ENCODE measurements at regions not wholly inside any gene's neighbourhood (a gene's known extent, or its start where the extent isn't known, plus 50 kb on each side); places are given as distances from the start of the nearest gene placed in this dataset.

DNA sequence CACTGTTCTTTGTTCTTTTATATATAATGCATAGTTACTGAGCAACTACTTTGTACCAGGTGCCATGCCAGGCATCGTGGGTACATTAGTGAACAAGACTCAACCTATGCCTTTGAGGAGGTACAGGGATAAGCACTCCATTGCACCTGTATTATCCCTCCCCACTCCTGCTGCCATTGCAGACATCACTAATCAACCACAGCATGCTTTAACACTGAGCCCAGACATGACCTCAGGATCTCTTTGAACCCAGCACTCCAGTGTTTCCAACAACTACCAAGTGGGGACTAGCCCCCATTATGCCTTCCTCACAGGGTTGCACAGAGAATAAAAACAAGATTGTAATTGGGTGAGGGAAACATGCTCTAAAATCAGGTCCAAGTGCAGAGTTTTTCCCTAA lies 60.5 kb upstream of the COL13A1 start:
- no peak for DNase-seq

DNA sequence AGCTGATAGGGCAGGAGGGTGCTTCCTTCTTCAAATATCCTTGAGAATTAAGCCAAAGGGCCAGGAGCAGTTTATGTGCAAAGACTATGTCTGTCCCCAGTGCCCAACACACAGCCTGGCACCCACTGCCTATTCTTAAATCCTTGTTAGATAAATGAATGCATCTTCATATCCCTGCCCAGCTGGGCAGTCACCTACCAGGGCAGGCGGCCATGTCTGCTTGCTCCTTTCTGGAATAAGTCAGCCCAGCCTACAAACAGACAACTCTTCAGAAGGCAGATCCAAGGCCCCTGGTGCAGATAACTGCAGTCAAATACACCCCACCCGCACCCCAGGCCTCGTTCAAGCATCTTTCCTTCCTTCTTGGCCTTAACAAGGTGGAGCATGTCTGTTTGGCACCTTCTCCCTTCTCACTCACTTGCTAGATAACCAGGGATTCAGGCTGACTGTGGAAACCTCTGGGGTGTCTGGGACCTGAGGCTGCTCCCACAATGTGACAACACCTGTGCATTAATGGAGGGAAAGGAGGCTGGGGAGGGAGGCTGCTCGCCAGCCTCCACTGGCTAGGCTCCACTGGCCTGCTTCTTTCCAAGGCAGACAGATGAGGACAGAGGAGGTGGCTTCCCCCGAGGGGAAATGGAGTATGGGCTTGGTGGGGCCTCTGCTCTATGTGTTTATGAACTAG lies 59.9 kb upstream of the COL13A1 start:
- no peak for DNase-seq

DNA sequence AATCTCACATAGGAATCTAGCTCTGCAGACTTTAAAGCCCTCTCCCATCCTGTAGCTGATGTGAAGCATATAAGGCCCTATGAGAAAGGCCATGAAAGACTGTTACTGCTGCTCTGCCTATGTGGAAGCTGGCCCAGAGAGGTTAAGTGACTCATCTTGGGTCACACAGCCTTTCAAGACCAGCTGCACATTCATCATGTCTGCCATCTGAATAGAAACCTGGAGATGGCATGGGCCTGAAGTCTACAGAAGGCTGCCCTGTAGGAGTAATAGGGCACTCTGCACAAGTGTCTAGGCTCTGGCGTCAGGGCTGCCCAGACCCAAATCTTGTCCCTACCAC lies 59.4 kb upstream of the COL13A1 start:
- DNase-seq: no peak

DNA sequence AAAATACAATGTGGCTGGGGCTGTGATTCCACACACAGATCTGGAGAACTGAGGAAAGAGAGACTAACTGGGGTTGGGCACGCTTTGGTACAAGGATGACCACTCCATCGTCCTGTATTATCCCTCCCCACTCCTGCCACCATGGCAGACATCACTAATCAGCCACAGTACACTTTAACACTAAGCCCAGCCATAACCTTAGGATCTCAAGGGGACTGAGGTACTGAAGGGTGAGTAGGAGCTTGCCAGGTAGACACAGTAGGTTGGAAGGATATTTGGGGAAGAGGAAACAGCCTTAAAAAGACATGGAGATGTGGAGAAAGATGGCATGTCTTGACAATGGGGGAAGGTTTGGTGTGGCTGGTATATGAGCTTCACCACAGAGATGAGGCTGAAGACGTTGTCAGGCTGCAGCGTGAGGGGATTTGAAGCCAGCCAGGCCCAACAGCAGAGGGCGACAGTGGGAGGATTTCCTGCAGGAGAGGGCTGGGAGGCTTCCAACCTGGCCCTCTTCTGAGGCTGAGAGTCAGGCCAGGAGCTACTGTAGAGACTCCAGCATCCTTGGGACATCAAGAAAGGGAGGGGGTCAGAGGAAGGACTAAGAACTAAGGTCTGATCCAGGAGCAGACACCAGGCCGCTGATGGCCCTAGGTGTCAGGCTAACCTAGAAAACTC lies 58.6 kb upstream of the COL13A1 start:
- no peak for DNase-seq

DNA sequence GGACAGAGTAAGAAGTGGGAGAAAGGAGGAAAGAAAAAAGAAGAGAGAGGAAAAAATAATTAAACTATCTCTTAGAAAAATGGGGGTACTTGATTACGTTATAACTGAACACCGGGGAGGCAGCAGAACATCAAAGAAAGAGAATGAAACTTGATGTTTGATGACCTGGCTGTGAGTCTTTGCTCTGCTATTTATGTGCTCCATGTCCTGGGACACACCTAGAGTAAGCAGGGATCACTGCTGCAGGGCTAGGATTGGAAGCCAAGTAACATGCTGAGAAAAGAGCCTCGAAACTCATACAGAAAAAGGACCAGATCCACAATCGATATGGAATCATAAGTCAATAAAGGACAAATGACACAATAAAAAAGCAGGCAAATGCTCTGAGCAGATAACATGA lies 56.7 kb upstream of the COL13A1 start:
- no peak for DNase-seq

DNA sequence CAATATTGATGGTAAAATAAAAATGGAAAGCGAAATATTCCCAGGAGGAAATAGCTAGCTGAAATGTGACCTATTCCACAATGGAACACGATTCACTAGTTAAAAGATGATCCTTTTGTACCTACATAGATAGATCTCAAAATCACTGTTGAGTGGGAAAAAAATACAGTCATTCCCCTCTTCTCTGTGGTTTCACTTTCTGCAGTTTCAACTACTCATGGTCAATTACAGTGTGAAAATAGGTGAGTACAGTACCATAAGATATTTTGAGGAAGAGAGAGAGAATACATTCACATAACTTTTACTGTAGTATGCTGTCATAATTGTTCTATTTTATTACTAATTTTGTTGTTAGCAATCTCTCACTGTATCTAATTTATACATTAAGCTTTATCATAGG lies 56.0 kb upstream of the COL13A1 start:
- no peak for DNase-seq

DNA sequence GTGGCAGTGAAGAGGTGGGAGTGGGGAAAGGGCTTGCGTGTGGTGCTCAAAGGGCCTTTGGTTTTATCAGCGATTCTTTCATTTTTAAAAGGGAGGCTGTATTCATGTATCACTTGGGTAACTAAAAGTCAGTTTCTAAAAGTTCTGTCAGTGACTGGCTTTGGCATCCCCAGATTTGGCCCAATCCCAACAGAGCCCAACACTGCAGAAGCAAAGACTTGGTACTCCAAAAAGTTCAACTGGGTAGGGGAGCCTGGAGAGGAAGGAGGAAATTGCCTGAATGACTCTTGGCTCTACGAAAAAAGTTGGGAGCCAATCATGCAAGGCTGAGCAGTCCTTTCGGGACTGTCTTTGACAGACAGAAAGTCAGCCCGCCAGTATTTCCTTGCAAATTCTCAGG lies 54.5 kb upstream of the COL13A1 start:
- DNase-seq: no peak

DNA sequence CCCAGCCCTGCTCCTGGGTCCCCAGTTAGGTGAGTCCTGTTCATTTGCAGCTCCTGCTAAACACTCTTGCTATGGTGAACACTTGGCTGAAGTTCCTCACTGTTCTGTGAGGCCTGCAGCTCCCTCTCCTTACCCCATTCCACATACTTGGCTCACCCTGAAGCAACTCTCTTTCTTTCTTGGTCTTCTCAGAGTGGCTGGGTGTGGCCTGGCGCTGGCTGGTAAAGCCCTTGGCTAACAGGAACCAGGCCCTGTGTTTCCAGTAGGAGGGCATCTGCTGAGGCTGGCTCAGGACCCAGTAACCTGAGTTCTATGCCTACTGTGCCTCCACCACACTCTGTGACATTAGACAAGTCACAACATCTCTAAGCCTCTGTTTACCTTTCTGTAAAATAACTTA lies 53.1 kb upstream of the COL13A1 start:
- DNase-seq: no peak

DNA sequence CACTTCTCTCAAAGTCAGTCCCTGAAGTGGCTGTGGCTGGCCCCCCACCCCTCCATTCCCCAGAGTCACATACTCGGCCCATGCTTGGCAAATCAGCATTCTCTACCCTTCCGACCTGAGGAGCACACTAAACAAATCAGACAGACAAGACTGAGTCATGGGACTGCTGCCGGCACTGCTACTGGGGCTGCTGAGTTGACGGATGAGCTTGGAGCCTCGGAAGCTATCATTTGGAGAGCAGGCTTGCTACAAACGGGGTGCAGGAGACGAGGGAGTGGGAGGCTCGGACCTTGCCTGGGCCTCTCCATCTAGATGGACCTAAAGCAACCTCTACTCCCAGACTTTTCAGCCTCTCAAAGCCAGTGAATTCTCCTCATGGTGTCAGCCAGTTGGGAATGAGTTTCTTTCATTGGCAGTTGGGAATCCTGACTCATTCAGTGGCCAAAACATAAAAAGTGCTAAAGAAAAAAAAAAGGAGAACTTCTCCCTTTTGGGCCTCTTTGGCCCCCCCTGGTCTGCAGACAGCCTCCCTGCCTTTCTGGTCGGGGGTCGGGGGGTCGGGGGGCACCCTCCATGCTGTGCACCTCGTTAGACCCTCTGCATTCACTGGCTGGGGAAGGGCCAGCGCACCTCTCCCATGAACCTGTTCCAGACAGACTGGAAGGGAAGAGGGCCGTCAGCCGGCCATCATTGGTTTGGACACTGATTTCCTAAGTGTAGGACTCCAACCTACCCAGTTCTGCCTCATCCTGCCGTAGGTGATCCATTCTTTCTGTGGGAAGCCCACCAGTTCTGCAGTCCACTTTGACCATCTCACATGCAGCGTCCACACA lies 52.3 kb upstream of the COL13A1 start:
- no peak for DNase-seq

DNA sequence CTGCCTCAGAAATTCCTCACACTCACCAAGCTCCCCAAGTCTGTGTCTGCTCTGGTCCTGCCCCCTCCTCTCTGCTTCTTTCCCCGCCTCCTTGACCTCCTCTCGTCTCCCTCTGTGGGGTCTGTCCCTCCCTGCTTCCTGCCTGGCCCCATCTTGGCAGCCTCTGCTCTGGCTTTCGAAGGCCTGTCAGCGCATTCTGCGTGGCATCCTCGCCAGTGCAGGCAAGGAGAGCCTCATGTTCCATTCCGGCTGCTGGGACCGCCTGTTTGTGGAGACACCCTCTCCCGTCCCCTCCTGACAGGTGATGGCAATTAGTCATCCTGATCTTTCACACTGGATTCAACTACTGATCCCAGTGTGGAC lies 51.7 kb upstream of the COL13A1 start:
- no peak for DNase-seq

DNA sequence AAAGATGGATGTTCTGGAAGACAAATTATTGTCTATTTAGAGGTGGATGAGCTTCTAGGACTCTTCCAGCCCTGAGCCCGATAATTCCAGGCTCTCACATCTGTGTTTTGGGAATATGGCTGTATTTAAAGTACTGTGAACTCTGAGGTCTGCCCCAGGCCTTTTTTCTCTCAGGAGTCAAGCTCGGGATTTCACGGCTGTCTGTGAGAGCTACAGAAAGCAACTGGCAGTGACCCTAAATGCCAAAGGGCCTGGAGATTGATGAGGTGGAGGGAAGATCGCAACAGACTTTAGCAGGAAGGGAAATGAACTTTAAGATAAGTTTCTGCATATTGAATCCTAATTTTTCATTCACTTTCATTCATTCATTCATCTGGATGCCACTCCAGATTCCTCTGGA lies 51.0 kb upstream of the COL13A1 start:
- no peak for DNase-seq

DNA sequence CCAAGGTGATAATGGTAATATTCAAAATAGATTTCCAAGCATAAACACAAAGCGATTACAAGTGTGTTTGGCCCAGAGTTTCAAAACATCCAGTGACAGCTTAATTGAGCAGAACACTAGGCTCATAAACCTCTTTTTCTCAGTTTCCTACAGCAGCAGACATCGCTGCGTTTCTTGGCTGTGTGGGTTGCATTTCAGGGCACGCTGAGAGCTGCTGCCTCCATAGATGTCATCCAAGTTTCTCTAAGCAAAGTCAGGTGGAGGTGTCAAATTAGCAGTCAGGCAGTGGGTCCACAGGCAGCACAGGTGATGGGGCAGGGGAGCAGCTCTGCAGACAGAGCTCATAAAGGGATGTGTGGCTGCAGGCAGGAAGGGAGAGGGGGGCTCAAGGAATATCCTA lies 50.5 kb upstream of the COL13A1 start:
- no peak for DNase-seq
